GM20000 (cell line): ENCODE measurements at regions not wholly inside any gene's neighbourhood (a gene's known extent, or its start where the extent isn't known, plus 50 kb on each side); places are given as distances from the start of the nearest gene placed in this dataset.

Experiments used
- DNase-seq: peaks from one replicate; pipeline ENCODE4 v3.0.0; 2012; ENCODE audit warnings: low spot score
- CTCF ChIP-seq: IDR thresholded peaks from 2 replicates; pipeline ENCODE4 v1.5.1; 2012; ENCODE audit warnings: mild to moderate bottlenecking, control low read depth; ENCODE audit errors: extremely low read depth, missing control alignments

- DNase-seq, result no peak
- TF ChIP-seq CTCF, result no peak
Measured at GRCh38 chr18:48460929-48461583, 51.9 kb upstream of the ZBTB7C start.

DNA sequence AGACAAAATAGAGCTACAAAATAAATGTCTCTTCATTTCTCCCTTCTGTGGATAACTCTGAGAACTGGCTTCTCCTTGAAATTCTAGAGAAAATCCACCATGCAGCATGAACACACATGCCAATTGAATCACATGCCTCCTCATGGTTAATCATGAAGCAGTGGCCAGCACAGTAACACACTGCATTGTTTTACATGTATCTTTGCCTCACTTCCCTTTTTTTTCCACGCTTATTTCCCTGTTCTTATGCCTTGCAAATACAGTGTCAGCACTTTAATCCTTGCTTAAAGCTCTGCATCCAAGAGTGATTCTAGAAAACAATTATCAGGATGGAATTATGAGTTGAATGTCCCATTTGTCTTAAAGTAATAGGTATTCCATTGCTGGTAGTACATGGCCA, 50.3 kb upstream of the ZBTB7C start:
- DNase-seq, result no peak
- TF ChIP-seq CTCF, result no peak

- TF ChIP-seq CTCF, result no peak
- DNase-seq, result no peak
Measured at GRCh38 chr18:48459016-48459415, 49.8 kb upstream of the ZBTB7C start.
